ENCODE measurements at regions not wholly inside any gene's neighbourhood (a gene's known extent, or its start where the extent isn't known, plus 50 kb on each side); places are given as distances from the start of the nearest gene placed in this dataset.
"Not testable (repeated sequence)": the region's sequence is repeated elsewhere in the genome, so short reads cannot be mapped to it uniquely, and the experiment has no call there.

- no peak for DNase-seq
Observed at GRCh38 chr4:29058531-29058930, 1661.6 kb upstream of the PCDH7 start.

- no peak for DNase-seq
Observed at GRCh38 chr4:29066861-29067260, 1653.3 kb upstream of the PCDH7 start.

GRCh38 chr4:29073571-29073970 is 1646.6 kb upstream of the PCDH7 start:
- no peak for DNase-seq

- no peak for DNase-seq
Observed at GRCh38 chr4:29075366-29075765, 1644.8 kb upstream of the PCDH7 start.

GRCh38 chr4:29079260-29079659 is 1640.9 kb upstream of the PCDH7 start:
- no peak for DNase-seq

- no peak for DNase-seq
Observed at GRCh38 chr4:29081234-29081955, 1638.8 kb upstream of the PCDH7 start.

GRCh38 chr4:29082684-29083083 is 1637.5 kb upstream of the PCDH7 start:
- DNase-seq: no peak

- DNase-seq: no peak
Observed at GRCh38 chr4:29085748-29086147, 1634.4 kb upstream of the PCDH7 start.

- no peak for DNase-seq
Observed at GRCh38 chr4:29104694-29105093, 1615.5 kb upstream of the PCDH7 start.

GRCh38 chr4:29113960-29114359 is 1606.2 kb upstream of the PCDH7 start:
- DNase-seq: no peak

- DNase-seq: not testable (repeated sequence)
Observed at GRCh38 chr4:29117231-29117722, 1602.9 kb upstream of the PCDH7 start.

- DNase-seq: no peak
Observed at GRCh38 chr4:29121586-29121985, 1598.6 kb upstream of the PCDH7 start.

- DNase-seq: no peak
Observed at GRCh38 chr4:29128810-29129209, 1591.4 kb upstream of the PCDH7 start.

- DNase-seq: no peak
Observed at GRCh38 chr4:29131304-29131703, 1588.9 kb upstream of the PCDH7 start.

GRCh38 chr4:29142708-29143107 is 1577.5 kb upstream of the PCDH7 start:
- DNase-seq: no peak

- DNase-seq: no peak
Observed at GRCh38 chr4:29151584-29151983, 1568.6 kb upstream of the PCDH7 start.

- no peak for DNase-seq
Observed at GRCh38 chr4:29153642-29154041, 1566.5 kb upstream of the PCDH7 start.

GRCh38 chr4:29175291-29175690 is 1544.9 kb upstream of the PCDH7 start:
- no peak for DNase-seq

GRCh38 chr4:29199025-29199424 is 1521.1 kb upstream of the PCDH7 start:
- no peak for DNase-seq

- DNase-seq: no peak
Observed at GRCh38 chr4:29199485-29199884, 1520.7 kb upstream of the PCDH7 start.

GRCh38 chr4:29213020-29213419 is 1507.1 kb upstream of the PCDH7 start:
- no peak for DNase-seq

- DNase-seq: no peak
Observed at GRCh38 chr4:29220761-29221160, 1499.4 kb upstream of the PCDH7 start.

- no peak for DNase-seq
Observed at GRCh38 chr4:29224911-29225310, 1495.3 kb upstream of the PCDH7 start.

GRCh38 chr4:29240641-29241040 is 1479.5 kb upstream of the PCDH7 start:
- DNase-seq: no peak

GRCh38 chr4:29243054-29243453 is 1477.1 kb upstream of the PCDH7 start:
- DNase-seq: no peak
